Loucy (cell line): ENCODE measurements at regions not wholly inside any gene's neighbourhood (a gene's known extent, or its start where the extent isn't known, plus 50 kb on each side); places are given as distances from the start of the nearest gene placed in this dataset.

ENCODE experiments used
- EZH2phosphoT487 ChIP-seq: fragments of 200-600 bp; IDR thresholded peaks from 2 replicates; pipeline ENCODE4 v1.6.1; 2018; ENCODE audit warnings: antibody characterized with exemption, mild to moderate bottlenecking, moderate library complexity, borderline replicate concordance
- TF ChIP-seq, protein P1 (sequence below): fragments of 200-600 bp; sonication (generic); conservative IDR thresholded peaks from 2 replicates; pipeline ENCODE4 v1.5.1; 2014; ENCODE audit warnings: mild to moderate bottlenecking, antibody characterized with exemption, low read length

DNA sequence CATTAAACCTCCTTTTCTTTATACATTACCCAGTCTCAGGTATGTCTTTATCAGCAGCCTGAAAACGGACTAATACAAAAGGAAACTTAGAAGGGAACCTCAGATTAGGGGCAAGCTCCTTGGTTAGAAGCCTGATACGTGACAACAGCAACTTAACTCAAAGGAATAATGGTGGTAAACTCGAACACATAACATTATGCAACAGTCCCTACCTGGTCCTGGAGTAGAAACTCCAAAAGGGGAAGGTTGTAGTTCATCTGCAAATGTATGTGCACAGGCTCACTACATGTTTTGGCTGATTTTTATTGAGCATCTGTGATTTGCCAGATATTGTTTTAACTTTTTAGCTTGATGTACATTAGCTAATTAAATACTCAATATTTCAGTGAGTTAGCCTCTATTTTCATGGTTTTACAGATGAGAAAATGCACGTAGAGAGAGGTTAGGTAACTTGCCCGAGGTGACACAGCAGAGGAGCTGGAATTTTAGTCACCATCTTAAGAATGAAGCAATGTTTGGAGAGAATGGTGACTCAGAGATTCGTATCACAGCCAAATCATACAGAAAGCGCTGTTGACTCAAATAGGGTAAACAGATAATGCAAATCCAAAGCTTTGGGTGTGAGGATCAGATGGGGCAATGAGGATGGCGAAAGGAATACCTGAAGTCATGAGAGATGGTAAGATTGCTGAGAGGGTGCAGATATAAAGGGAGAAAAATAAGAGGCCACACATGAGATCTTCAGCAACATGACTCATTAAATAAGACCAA is 194.9 kb upstream of the RBFOX1 start:
- TF ChIP-seq, protein P1, sequence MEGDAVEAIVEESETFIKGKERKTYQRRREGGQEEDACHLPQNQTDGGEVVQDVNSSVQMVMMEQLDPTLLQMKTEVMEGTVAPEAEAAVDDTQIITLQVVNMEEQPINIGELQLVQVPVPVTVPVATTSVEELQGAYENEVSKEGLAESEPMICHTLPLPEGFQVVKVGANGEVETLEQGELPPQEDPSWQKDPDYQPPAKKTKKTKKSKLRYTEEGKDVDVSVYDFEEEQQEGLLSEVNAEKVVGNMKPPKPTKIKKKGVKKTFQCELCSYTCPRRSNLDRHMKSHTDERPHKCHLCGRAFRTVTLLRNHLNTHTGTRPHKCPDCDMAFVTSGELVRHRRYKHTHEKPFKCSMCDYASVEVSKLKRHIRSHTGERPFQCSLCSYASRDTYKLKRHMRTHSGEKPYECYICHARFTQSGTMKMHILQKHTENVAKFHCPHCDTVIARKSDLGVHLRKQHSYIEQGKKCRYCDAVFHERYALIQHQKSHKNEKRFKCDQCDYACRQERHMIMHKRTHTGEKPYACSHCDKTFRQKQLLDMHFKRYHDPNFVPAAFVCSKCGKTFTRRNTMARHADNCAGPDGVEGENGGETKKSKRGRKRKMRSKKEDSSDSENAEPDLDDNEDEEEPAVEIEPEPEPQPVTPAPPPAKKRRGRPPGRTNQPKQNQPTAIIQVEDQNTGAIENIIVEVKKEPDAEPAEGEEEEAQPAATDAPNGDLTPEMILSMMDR, result no peak
- TF ChIP-seq EZH2phosphoT487, result no peak
